ENCODE measurements at regions not wholly inside any gene's neighbourhood (a gene's known extent, or its start where the extent isn't known, plus 50 kb on each side); places are given as distances from the start of the nearest gene placed in this dataset.
"Not testable (repeated sequence)": the region's sequence is repeated elsewhere in the genome, so short reads cannot be mapped to it uniquely, and the experiment has no call there.

DNA sequence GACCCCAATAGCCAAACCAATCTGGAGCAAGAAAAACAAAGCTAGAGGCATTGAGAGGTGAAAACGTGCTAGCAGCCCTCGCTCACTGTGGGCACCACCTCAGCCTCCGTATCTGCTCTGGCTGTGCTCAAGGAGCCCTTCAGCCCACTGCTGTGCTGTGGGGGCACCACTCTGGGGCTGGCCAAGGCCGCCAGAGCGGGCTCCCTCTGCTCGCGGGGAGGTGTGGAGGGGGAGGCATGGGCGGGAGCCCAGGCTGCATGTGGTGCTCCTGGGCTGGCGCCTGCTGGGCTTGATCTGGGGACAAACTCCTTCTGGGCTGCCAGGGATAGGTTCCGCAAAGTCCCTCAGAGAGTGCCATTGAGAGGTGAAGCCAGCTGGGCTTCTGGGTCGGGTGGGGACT, 1002.0 kb downstream of the GATA3 start:
- CTCF ChIA-PET, result interaction anchor here (0.7 kb wide), 1 partner anchor 16 kb away, joined by 3 read pairs; no protein-coding TSS in a partner anchor
- POLR2A ChIA-PET (ENCODE audit: low non-redundant PET), result no interaction called here
- TF ChIP-seq, protein P1, sequence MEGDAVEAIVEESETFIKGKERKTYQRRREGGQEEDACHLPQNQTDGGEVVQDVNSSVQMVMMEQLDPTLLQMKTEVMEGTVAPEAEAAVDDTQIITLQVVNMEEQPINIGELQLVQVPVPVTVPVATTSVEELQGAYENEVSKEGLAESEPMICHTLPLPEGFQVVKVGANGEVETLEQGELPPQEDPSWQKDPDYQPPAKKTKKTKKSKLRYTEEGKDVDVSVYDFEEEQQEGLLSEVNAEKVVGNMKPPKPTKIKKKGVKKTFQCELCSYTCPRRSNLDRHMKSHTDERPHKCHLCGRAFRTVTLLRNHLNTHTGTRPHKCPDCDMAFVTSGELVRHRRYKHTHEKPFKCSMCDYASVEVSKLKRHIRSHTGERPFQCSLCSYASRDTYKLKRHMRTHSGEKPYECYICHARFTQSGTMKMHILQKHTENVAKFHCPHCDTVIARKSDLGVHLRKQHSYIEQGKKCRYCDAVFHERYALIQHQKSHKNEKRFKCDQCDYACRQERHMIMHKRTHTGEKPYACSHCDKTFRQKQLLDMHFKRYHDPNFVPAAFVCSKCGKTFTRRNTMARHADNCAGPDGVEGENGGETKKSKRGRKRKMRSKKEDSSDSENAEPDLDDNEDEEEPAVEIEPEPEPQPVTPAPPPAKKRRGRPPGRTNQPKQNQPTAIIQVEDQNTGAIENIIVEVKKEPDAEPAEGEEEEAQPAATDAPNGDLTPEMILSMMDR (conservative IDR thresholded peaks at IDR 0.05; ENCODE audit: low read depth), result no peak

DNA sequence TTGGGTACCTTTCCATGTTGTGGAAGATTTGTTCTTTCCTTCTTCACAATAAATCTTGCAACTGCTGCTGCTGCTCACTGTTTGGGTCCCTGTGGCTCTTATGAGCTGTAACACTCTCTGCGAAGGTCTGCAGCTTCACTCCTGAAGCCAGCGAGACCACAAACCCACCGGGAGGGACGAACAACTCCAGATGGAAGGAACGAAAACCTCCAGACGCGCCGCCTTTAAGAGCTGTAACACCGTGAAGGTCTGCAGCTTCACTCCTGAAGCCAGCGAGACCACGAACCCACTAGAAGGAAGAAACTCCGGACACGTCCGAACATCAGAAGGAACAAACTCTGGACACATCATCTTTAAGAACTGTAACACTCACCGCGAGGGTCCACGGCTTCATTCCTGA, 1002.8 kb downstream of the GATA3 start:
- H3K27ac ChIP-seq; CTCF ChIA-PET; DNase-seq (ENCODE audit: low spot score); POLR2A ChIA-PET (ENCODE audit: low non-redundant PET): not testable (repeated sequence)

More for the DNA sequence above, 1002.0 kb downstream of the GATA3 start:
- no peak for DNase-seq (ENCODE audit: low spot score)
- no peak overlapping the region for H3K27ac ChIP-seq

DNA sequence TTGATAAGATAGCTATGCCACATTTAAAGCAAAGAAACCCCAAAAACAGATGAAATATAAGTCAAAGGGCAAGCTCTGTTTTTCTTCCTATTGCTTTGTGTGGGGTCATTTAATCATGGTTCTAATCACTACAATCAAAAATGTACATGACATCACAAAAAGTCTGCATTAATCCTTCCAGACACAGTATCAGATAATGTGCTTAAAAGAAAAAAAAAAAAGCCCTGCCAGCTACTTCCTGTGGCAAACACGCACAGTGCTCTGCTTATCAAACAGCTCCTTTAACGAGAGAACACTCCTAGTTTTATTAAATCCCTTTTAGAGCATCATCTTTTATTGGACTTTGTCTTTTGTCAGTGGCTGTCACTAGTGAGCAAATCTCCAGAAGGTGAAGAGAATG, 1005.8 kb downstream of the GATA3 start:
- no peak overlapping the region for H3K27ac ChIP-seq
- TF ChIP-seq, protein P1 (conservative IDR thresholded peaks at IDR 0.05; ENCODE audit: low read depth), result no peak
- ChIA-PET POLR2A (ENCODE audit: low non-redundant PET) (no interaction called here), CTCF (interaction anchor here (0.6 to 0.7 kb wide), 5 partner anchors 32 to 1976 kb away, joined by 3 to 9 read pairs (median 3); no protein-coding TSS in a partner anchor)
- no peak for DNase-seq (ENCODE audit: low spot score)

DNA sequence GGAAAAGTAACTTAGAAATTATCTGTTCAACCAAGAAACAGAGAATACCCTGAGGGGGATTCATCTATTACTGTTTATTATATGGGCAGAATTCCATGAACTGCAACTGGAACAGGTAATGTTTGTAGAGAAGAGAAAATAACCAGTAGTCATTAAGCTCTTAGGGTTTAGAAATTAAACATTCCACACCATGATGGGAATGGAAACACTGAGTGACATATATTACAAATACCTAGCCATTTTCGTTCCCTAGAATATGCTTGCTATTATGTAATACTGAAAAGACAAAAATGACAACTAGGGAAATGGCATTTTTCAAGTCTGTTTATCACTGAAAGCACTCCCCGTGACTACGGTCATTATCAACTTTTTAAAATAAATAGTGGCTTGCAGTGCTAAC, 1007.4 kb downstream of the GATA3 start:
- no peak for DNase-seq (ENCODE audit: low spot score)
- CTCF ChIA-PET, result no interaction called here
- H3K27ac ChIP-seq, result no peak overlapping the region
- TF ChIP-seq, protein P1 (conservative IDR thresholded peaks at IDR 0.05; ENCODE audit: low read depth), result no peak
- POLR2A ChIA-PET (ENCODE audit: low non-redundant PET), result no interaction called here

DNA sequence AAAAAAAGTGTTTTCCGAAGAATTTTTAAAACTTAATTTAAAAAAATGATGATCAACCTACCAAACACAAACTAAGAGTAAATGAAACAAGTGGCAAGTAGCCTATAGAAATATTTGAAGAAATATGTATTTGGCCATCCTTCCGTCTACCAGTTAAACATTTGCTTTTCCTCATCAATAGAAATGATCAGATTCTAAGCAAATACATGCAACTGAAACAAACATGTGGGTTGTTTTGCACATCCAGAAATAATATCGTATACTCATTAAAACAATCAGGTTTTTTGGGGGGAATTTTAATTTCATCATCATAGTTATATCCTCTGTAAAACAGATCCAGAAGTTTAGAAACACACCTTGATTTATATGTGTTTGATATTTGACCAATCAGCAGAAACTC, 1011.7 kb downstream of the GATA3 start:
- H3K27ac ChIP-seq, result no peak overlapping the region
- ChIA-PET CTCF (no interaction called here), POLR2A (ENCODE audit: low non-redundant PET) (no interaction called here)
- no peak for DNase-seq (ENCODE audit: low spot score)
- TF ChIP-seq, protein P1 (conservative IDR thresholded peaks at IDR 0.05; ENCODE audit: low read depth), result no peak

DNA sequence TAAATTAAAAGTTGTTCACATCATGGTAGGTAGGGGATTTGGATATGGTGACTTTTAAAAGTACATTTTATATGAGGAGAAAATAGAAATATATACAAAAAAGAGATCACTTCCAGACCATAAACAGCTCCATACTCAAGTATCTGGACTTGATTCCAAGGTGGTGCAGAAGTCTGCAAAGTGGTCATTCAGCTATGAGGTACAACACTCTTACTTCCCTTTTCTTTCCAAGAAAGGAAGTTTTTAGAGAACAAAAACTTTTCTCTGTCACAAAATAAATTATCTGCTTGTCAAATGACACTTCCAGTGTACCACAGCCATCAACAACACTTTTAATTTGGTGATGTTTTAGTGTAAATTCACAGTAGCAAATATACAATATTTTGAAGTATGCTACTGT, 1013.5 kb downstream of the GATA3 start:
- no peak for DNase-seq (ENCODE audit: low spot score)
- TF ChIP-seq, protein P1 (conservative IDR thresholded peaks at IDR 0.05; ENCODE audit: low read depth), result no peak
- ChIA-PET POLR2A (ENCODE audit: low non-redundant PET) (no interaction called here), CTCF (no interaction called here)
- no peak overlapping the region for H3K27ac ChIP-seq

DNA sequence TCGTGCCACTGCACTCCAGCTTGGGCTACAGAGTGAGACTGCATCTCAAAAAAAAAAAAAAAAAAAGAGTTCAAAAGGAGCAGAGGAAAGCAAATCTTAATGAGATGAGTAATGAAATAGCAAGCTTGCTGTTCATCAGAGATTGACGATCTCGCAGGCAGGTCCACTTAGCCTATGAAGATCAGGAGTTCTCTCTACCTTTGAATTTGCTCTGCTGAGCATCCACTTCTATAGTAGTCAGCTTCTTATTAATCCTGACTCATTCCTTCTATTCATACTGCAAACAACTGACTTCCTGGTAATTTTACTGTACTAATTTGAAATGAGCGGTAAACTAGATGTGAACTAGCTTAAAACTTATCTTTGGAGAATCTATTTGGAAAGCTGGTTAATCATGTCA, 1014.6 kb downstream of the GATA3 start:
- no peak overlapping the region for H3K27ac ChIP-seq
- TF ChIP-seq, protein P1 (conservative IDR thresholded peaks at IDR 0.05; ENCODE audit: low read depth), result no peak
- DNase-seq (ENCODE audit: low spot score), result peak; percentile 63
- CTCF ChIA-PET, result interaction anchor here (0.6 to 0.7 kb wide), 3 partner anchors 147 to 746 kb away, joined by 3 read pairs; no protein-coding TSS in a partner anchor
- POLR2A ChIA-PET (ENCODE audit: low non-redundant PET), result no interaction called here

Measured in RWPE1 (cell line).